ENCODE measurements at regions not wholly inside any gene's neighbourhood (a gene's known extent, or its start where the extent isn't known, plus 50 kb on each side); places are given as distances from the start of the nearest gene placed in this dataset.

- CTCF ChIA-PET, result no interaction called here
- DNase-seq, result no peak
- H3K36me3 ChIP-seq (replicated peaks in 1 of 2; ENCODE audit: control insufficient read depth in 1 of 2, insufficient read depth in 2 of 2, low read length in 1 of 2), result no peaks in the 10 kb centered on the region
- no peak for TF ChIP-seq USF2 (IDR thresholded peaks at IDR 0.05; ENCODE audit: borderline replicate concordance, low read depth, low read length)
- TF ChIP-seq POLR2AphosphoS5 (IDR thresholded peaks at IDR 0.05; ENCODE audit: low read depth, low read length), result no peak
- TF ChIP-seq FOXM1 (IDR thresholded peaks at IDR 0.05; ENCODE audit: low read depth), result no peak
- no peak for TF ChIP-seq MXI1 (IDR thresholded peaks at IDR 0.05; ENCODE audit: low read depth, low read length)
- TF ChIP-seq RFX5 (IDR thresholded peaks at IDR 0.05; ENCODE audit: low read length), result no peak
- no peak for TF ChIP-seq SIN3A (IDR thresholded peaks at IDR 0.05; ENCODE audit: borderline replicate concordance, low read depth, low read length)
- no peak for TF ChIP-seq ELF1 (IDR thresholded peaks at IDR 0.05)
- TF ChIP-seq TAF1 (IDR thresholded peaks at IDR 0.05; ENCODE audit: borderline replicate concordance, low read depth, low read length), result no peak
- TF ChIP-seq RAD21 (IDR thresholded peaks at IDR 0.05; ENCODE audit: low read length), result no peak
- no peak for TF ChIP-seq REST (IDR thresholded peaks at IDR 0.05; ENCODE audit: low read depth, low read length)
- TF ChIP-seq CHD2 (IDR thresholded peaks at IDR 0.05; ENCODE audit: low read length, partially characterized antibody), result no peak
- no peak for TF ChIP-seq SMC3 (IDR thresholded peaks at IDR 0.05; ENCODE audit: low read depth, low read length)
- no peak for TF ChIP-seq JUND (IDR thresholded peaks at IDR 0.05)
- no peak for TF ChIP-seq EZH2phosphoT487 (IDR thresholded peaks at IDR 0.05; ENCODE audit: borderline replicate concordance, low read depth)
- no peak for TF ChIP-seq TCF12 (IDR thresholded peaks at IDR 0.05)
- TF ChIP-seq IRF3 (IDR thresholded peaks at IDR 0.05; ENCODE audit: low read depth, low read length), result no peak
- no peak for TF ChIP-seq RCOR1 (IDR thresholded peaks at IDR 0.05; ENCODE audit: low read length)
- TF ChIP-seq TEAD4 (IDR thresholded peaks at IDR 0.05; ENCODE audit: borderline replicate concordance, insufficient read depth), result no peak
- no peak for TF ChIP-seq MEF2A (IDR thresholded peaks at IDR 0.05; ENCODE audit: borderline replicate concordance, low read depth)
- no peaks in the 10 kb centered on the region for H3K9me3 ChIP-seq
- H2AFZ ChIP-seq (ENCODE audit: low read depth), result no peak overlapping the region
- no peaks in the 10 kb centered on the region for H3K4me1 ChIP-seq (ENCODE audit: control insufficient read depth in 1 of 2, insufficient read depth in 2 of 2, low read depth in 1 of 2, low read length in 1 of 2)
- no peak overlapping the region for H3K9ac ChIP-seq
- POLR2A ChIA-PET, result no interaction called here
- no peaks in the 10 kb centered on the region; the same call in 1 of the 2 replicates for H3K27me3 ChIP-seq (ENCODE audit: insufficient read depth)
- H3K79me2 ChIP-seq (ENCODE audit: insufficient read depth), result no peaks in the 10 kb centered on the region
- no peaks in the 10 kb centered on the region for H3F3A ChIP-seq (replicated peaks; ENCODE audit: insufficient read depth)
- no peak overlapping the region for H3K4me2 ChIP-seq
- H3K9me2 ChIP-seq, result no peaks in the 10 kb centered on the region; the same call in 1 of the 2 replicates
- no peaks in the 10 kb centered on the region for H4K20me1 ChIP-seq (ENCODE audit: insufficient read depth)
- no peak overlapping the region for H3K4me3 ChIP-seq (ENCODE audit: low read depth in 2 of 2, low read length in 1 of 2)
- no peak overlapping the region for H3K27ac ChIP-seq (ENCODE audit: low read depth in 2 of 2, low read length in 1 of 2)
- WGBS (ENCODE audit: low lambda C conversion rate), result 7% methylated on average over 2 of the region's 2 CpGs
These were observed 113.2 kb upstream of the SATB2 start for GRCh38 chr2:199570934-199571333.

Data from SK-N-SH (cell line).